Neuron (in vitro differentiated cells): ENCODE measurements at regions not wholly inside any gene's neighbourhood (a gene's known extent, or its start where the extent isn't known, plus 50 kb on each side); places are given as distances from the start of the nearest gene placed in this dataset.

Experiments used
- H2AFZ ChIP-seq: one replicate; pipeline ENCODE4 v1.6.1; 2013; ENCODE audit warnings: low read depth, mild to moderate bottlenecking, inconsistent platforms, low read length, moderate library complexity
- H3K27me3 ChIP-seq: one replicate; pipeline ENCODE4 v1.6.1; 2013; ENCODE audit warnings: low read length; ENCODE audit not compliant: insufficient read depth
- H3K36me3 ChIP-seq: one replicate; pipeline ENCODE4 v1.6.1; 2013; ENCODE audit warnings: low read length; ENCODE audit not compliant: insufficient read depth
- H3K4me1 ChIP-seq: one replicate; pipeline ENCODE4 v1.6.1; 2013; ENCODE audit warnings: low read length; ENCODE audit not compliant: insufficient read depth
- H3K4me3 ChIP-seq: 2 replicates; pipeline ENCODE4 v1.5.1; 2013; ENCODE audit warnings: mild to moderate bottlenecking, low read length, moderate library complexity
- H3K9me3 ChIP-seq: one replicate; pipeline ENCODE4 v1.6.1; 2013; ENCODE audit warnings: low read length

DNA sequence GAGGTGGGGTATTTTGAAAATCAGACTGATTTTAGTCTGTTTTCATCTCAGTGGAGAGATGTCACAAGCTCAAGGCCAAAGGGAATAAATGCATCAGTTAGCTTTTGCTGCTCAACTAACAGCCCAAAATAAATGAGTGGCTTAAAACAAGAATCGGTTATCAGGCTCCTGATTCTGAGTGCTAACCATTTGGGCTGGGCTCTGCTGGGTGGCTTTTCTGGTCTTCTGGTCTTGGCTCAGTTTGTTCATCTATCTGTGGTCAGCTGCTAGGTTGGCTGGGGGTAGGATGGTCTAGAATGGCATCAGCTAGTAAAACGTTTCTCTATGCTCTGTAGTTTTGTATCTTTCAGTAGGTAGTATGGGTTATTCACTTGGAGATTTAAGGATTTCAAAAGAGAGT, 357.5 kb upstream of the JAG1 start:
- no peaks in the 10 kb centered on the region for H3K36me3 ChIP-seq
- no peak overlapping the region for H2AFZ ChIP-seq
- no peaks in the 10 kb centered on the region for H3K4me1 ChIP-seq
- no peaks in the 10 kb centered on the region for H3K27me3 ChIP-seq
- no peak overlapping the region for H3K4me3 ChIP-seq
- H3K9me3 ChIP-seq = no peaks in the 10 kb centered on the region

DNA sequence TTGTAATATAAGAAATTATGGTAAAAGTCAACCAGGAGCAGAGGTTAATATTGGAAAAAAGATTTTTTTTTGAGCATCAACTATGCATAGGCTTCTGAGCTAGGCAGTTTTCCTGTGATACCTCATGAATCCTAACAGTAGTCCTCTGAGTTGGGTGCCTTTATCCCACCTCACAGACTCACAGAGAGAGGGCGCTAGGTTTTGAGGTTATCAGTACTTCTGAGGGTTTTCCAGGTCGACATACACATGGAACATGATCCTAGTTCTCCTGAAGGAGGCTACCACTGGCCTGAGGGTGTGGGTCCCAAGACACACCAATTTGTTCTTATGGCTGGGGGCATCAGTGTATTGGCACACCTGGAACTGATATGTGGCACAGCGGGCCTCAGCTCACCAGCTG, 358.8 kb upstream of the JAG1 start:
- Histone ChIP-seq H3K9me3 (no peaks in the 10 kb centered on the region), H3K4me1 (no peaks in the 10 kb centered on the region), H3K36me3 (no peaks in the 10 kb centered on the region), H3K4me3 (no peak overlapping the region), H3K27me3 (no peaks in the 10 kb centered on the region), H2AFZ (no peak overlapping the region)

DNA sequence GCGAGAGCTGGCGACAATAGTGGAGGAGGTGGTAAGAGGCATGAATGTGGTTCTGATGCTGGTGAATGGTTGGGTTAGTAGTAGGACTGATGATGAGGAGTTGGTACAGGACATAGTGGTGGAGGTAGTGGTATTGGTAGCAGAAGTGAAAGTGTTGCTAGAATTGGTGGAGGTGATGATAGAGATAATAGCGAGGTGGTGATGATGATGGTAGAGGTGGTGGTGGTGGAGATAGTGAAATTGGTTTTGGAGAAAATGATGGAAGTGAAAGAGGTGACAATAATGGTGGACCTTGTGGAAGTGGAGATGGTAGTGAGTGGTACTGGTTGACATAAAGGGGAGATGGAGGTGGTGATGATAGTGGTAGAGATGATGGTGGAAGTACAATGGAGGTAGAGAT, 360.2 kb upstream of the JAG1 start:
- no peak overlapping the region for H2AFZ ChIP-seq
- H3K27me3 ChIP-seq = no peaks in the 10 kb centered on the region
- H3K4me3 ChIP-seq = no peak overlapping the region
- H3K9me3 ChIP-seq = no peaks in the 10 kb centered on the region
- no peaks in the 10 kb centered on the region for H3K4me1 ChIP-seq
- H3K36me3 ChIP-seq = no peaks in the 10 kb centered on the region

DNA sequence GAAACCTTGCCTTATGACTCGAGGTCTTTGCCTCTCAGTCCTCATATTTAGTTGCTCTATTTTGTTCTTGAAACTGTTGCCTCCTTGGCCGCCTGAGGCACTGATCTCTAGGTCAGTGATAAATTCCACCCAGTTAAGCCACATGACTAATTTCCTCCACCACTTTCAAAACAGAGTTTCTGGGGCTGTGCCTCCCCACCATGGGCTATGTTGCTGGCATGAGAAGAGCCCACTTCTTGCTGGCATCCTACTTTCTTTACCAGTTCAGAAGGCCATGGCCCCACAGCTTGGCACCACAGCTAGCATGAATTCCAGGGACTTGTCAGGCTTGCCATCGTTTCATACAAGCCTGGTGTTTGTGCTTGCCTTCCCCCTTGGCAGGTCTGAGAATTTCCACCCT, 361.4 kb upstream of the JAG1 start:
- Histone ChIP-seq H3K4me1 (no peaks in the 10 kb centered on the region), H3K9me3 (no peaks in the 10 kb centered on the region), H3K4me3 (no peak overlapping the region), H3K36me3 (no peaks in the 10 kb centered on the region), H3K27me3 (no peaks in the 10 kb centered on the region), H2AFZ (no peak overlapping the region)

DNA sequence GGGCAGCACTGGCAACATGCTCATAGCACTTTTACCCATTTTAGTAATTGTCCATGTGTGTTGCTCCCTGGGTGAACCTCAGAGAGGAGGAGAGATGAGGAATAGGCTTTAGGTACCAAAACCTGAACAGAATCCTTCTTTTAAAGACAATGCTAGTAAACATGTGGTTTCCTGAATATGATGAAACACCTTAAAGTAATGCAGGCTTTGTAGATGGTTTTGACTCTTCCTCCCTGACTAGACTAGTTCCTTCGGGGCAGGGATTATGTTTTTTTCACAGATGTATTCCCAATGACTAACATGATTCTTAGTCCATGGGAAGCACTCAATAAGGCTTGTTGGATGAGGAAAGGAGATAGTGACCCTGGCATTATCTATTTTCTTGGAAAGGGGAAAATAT, 367.6 kb upstream of the JAG1 start:
- no peaks in the 10 kb centered on the region for H3K27me3 ChIP-seq
- H3K36me3 ChIP-seq = no peaks in the 10 kb centered on the region
- H3K4me3 ChIP-seq = no peak overlapping the region
- no peaks in the 10 kb centered on the region for H3K9me3 ChIP-seq
- H2AFZ ChIP-seq = no peak overlapping the region
- no peaks in the 10 kb centered on the region for H3K4me1 ChIP-seq

DNA sequence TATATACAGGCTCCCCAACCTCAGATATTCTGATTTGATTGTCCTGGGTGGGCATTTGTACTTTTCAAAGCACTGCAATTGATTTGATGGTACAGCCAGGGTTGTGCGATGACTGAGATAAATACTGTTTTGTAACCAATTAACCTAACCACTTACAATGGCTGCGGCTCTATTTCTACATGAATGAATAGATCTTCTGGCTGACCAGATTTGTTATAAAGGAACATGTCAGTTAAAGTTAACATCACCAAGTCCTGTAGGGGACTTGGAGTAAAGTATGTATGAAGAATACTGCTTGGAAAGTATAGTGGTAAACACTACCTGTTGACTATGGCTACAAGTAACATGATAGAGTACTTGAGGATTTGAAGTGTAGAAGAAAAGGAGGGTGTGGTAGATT, 369.2 kb upstream of the JAG1 start:
- Histone ChIP-seq H3K4me3 (no peak overlapping the region), H3K27me3 (no peaks in the 10 kb centered on the region), H3K4me1 (no peaks in the 10 kb centered on the region), H3K36me3 (no peaks in the 10 kb centered on the region), H2AFZ (no peak overlapping the region), H3K9me3 (no peaks in the 10 kb centered on the region)

DNA sequence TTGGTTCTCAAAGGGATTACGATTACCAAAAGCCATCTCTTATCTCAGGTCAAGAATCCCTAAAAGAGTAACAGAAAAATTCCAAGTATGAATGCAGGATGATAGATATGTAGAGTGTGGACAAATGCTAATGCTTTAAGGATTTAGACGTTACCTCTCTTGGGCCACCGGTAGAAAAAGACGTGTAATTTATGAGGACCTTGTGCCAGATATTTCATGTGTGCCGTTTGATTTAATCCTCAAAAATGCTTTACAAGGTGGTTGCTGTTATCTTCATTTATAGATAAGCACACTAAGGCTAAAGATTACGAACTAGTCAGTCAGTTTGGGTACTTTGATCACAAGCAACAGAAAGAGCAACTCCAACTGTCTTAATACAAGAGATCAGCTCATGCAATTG, 370.8 kb upstream of the JAG1 start:
- H2AFZ ChIP-seq = no peak overlapping the region
- no peaks in the 10 kb centered on the region for H3K9me3 ChIP-seq
- H3K36me3 ChIP-seq = no peaks in the 10 kb centered on the region
- H3K4me3 ChIP-seq = no peak overlapping the region
- no peaks in the 10 kb centered on the region for H3K27me3 ChIP-seq
- H3K4me1 ChIP-seq = no peaks in the 10 kb centered on the region

DNA sequence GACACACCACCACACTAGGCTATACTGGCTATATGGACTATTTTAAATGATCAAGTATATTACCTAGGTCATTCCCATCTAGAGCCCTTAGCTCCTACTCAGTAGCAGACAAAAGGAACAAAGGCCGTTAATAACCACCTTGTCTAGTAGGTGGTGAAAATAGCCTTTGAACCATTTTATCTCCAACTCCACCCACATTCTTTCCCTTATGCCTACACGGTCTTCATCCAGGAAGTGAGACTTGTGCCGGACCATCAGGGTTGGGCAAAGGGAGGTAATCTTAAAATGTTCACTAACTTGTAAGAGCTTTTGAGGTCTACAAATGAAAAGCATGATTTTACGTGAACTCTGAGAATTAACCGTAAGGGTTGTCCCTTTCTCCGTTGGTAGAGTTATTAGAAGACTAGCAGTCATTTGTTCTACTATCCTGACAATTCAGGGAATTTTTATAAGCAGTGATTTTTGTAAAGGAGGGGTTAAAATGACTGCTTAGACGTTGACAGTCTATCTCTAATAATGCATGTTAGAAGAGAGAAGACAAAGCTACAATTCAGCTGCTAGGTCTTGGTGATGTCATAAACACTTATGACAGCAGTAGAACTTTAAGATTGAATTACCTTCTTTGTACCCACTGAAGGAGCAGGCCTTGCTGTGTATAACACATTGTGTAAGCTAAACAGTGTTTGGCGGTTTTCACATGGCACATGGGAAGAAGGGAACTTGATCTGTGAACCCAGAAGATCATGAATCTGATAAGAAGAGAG, 371.8 kb upstream of the JAG1 start:
- no peaks in the 10 kb centered on the region for H3K9me3 ChIP-seq
- H3K27me3 ChIP-seq = no peaks in the 10 kb centered on the region
- H3K4me3 ChIP-seq = no peak overlapping the region

DNA sequence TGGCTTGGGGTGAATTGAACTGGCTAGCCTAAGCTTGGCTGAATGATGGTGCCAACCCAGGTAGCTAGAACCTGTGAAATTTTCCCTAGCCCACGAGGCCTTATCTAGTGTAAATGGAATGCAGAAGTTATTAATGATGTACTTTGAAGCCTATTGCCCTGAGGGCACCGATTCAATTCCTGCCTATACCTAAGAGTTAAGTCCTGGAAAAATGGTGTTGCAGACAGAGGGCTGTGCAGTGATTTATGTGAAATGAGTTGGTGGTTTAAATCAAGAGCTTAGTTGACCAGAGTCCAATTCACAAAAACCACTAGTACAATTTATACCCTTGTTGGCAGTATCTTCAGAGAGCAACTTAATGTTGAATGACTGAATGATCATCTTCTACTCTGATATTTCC, 373.8 kb upstream of the JAG1 start:
- no peaks in the 10 kb centered on the region for H3K36me3 ChIP-seq
- H3K27me3 ChIP-seq = no peaks in the 10 kb centered on the region
- no peak overlapping the region for H3K4me3 ChIP-seq
- no peak overlapping the region for H2AFZ ChIP-seq
- no peaks in the 10 kb centered on the region for H3K4me1 ChIP-seq
- no peaks in the 10 kb centered on the region for H3K9me3 ChIP-seq

More for the DNA sequence above, 371.8 kb upstream of the JAG1 start:
- no peak overlapping the region for H2AFZ ChIP-seq
- H3K36me3 ChIP-seq = no peaks in the 10 kb centered on the region
- no peaks in the 10 kb centered on the region for H3K4me1 ChIP-seq

DNA sequence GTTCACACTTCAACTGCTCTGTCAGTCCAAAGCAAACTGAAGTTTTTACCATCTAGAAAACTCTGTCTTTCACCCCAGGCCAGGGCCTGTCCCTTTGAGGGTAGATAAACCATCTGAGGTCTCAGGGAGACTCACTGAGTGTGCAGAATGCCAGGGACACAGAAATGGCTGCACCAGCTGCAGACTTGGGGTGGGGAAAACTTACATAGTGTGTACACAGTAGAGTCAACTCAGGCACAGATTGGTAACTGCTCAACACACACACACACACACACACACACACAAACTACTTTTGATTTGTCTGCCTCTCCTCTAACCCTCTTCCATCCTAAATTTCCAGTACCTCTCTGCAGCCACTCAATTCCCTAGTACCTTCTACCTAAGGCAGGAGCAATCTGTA, 374.9 kb upstream of the JAG1 start:
- no peaks in the 10 kb centered on the region for H3K27me3 ChIP-seq
- no peak overlapping the region for H3K4me3 ChIP-seq
- H3K4me1 ChIP-seq = no peaks in the 10 kb centered on the region
- no peaks in the 10 kb centered on the region for H3K9me3 ChIP-seq
- no peaks in the 10 kb centered on the region for H3K36me3 ChIP-seq
- H2AFZ ChIP-seq = no peak overlapping the region

DNA sequence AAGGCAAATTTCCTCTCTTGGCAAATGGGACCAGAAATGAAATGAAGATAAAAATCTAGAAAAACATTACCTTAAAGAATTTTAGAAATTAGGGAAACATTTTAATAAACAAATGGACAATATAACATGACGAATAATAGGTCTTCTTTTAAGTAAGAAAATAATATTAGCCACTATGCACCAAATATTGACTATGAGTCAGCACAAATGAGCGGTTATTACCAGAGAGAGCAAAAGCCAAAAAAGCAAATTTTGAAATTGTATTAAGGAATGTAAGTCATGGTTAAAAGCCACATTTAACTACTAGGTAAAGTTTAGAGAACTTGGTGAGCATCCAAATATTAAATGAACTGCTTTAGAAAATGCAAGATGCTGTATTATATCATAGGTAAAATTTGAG, 376.6 kb upstream of the JAG1 start:
- Histone ChIP-seq H3K27me3 (no peaks in the 10 kb centered on the region), H3K4me3 (no peak overlapping the region), H3K9me3 (no peaks in the 10 kb centered on the region), H3K36me3 (no peaks in the 10 kb centered on the region), H3K4me1 (no peaks in the 10 kb centered on the region), H2AFZ (no peak overlapping the region)

DNA sequence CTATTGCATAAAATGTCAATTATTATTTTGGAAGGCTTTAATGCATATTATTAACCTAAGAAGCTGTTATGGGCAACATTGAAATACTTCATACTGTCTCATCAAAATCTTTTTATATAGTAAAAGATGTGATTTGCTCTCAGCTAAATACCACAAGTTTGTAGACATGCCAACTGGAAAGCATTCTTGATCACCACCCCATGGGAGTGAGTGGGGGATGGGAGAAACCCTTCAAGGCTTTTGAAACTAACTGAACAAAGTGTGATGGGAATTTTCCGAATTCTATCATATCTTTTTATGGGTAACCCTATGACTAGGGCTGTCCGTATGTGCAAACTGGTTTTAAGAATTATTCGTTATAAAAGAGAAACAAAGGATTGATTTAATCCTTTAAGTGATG, 377.3 kb upstream of the JAG1 start:
- Histone ChIP-seq H3K27me3 (no peaks in the 10 kb centered on the region), H3K4me3 (no peak overlapping the region), H2AFZ (no peak overlapping the region), H3K4me1 (no peaks in the 10 kb centered on the region), H3K9me3 (no peaks in the 10 kb centered on the region), H3K36me3 (no peaks in the 10 kb centered on the region)

DNA sequence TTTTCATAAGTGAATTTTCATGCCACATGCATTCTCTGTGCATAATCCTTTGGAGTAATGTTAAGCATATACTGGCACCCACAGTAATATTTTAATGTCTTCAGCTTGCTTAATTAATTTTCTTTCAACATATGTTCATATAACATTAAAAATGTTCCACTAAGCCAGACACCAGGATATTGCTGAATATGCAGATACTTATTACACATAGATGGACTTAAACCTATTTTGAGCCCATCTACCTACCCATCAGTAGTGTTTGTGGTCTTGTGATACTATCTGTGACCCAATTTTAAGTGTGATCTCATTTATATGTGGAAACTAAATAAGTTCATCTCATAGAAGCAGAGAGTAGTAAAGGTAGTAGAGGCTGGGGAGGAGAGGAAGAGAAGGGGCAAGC, 379.5 kb upstream of the JAG1 start:
- Histone ChIP-seq H3K9me3 (no peaks in the 10 kb centered on the region), H3K36me3 (no peaks in the 10 kb centered on the region), H3K27me3 (no peaks in the 10 kb centered on the region), H3K4me3 (no peak overlapping the region), H2AFZ (no peak overlapping the region), H3K4me1 (no peaks in the 10 kb centered on the region)

DNA sequence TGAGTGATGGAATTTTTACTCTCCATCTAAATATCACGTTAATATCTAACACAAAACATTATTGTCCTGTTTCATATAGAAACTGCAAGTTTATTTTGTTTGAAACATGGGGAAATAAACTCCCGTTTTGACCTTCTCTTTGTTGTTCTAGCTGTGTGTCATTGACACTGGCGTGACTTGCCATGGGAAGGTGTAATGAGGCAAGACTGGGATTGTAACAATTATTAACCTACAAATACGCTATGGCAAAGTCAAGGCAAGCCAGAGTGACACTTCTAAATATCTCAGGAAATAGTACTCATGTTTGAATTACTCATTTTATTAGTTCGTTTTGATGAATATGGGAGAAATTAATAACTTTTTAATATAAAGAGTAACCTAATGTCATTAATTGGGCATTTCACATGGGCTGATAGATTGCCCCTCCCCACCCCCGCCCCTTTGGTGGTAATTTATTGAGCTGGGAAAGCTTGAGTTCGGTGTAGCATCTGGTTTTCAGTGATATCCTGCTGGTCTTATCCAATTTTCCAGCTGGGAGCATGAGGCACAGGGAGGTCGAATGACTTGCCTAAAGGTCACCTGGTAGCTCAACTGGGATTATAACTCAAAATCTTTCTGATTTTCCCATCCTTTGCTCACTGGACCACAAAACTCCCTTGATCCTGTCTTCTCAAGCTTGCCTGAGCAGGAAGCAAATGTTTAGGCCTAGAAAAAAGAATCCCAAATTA, 380.6 kb upstream of the JAG1 start:
- H3K27me3 ChIP-seq = no peaks in the 10 kb centered on the region
- no peak overlapping the region for H3K4me3 ChIP-seq
- no peaks in the 10 kb centered on the region for H3K4me1 ChIP-seq
- no peaks in the 10 kb centered on the region for H3K9me3 ChIP-seq
- no peak overlapping the region for H2AFZ ChIP-seq
- no peaks in the 10 kb centered on the region for H3K36me3 ChIP-seq
